Natural killer cell (primary cell): ENCODE measurements at regions not wholly inside any gene's neighbourhood (a gene's known extent, or its start where the extent isn't known, plus 50 kb on each side); places are given as distances from the start of the nearest gene placed in this dataset.

Experiments used
- ATAC-seq, 3 donors: fragments of 150-1000 bp in 2 of 3; fragments of 200-7000 bp in 1 of 3; cut with Tn5 transposase; 1 replicate in 1 of 3; 2 replicates in 2 of 3; pipeline ENCODE4 v1.10.0; 2021; ENCODE audit warnings: mild to moderate bottlenecking in 2 of 3, moderate library complexity in 2 of 3
- DNase-seq, 2 donors: peaks; one replicate each; pipeline versions ENCODE4 v3.0.0 to v3.0.0-alpha.2; 2013 to 2021; ENCODE audit warnings: mixed read lengths in 1 of 2
- H3K27ac ChIP-seq: one replicate; pipeline ENCODE4 v1.5.1; 2013; ENCODE audit warnings: mild to moderate bottlenecking, low read length
- H3K27me3 ChIP-seq: one replicate; pipeline ENCODE4 v1.6.1; 2013; ENCODE audit warnings: low read length; ENCODE audit not compliant: control insufficient read depth, insufficient read depth
- H3K36me3 ChIP-seq: one replicate; pipeline ENCODE4 v1.6.1; 2013; ENCODE audit warnings: low read length; ENCODE audit not compliant: control insufficient read depth, insufficient read depth
- H3K4me1 ChIP-seq: one replicate; pipeline ENCODE4 v1.6.1; 2013; ENCODE audit warnings: low read length; ENCODE audit not compliant: control insufficient read depth, insufficient read depth
- H3K4me3 ChIP-seq: one replicate; pipeline ENCODE4 v1.5.1; 2013; ENCODE audit warnings: low read length
- H3K9me3 ChIP-seq: one replicate; pipeline ENCODE4 v1.6.1; 2013; ENCODE audit warnings: low read length; ENCODE audit not compliant: control insufficient read depth, insufficient read depth
- H3K27ac Mint-ChIP-seq, 2 donors: one replicate each; pipeline ENCODE4 v1.8.0; 2022; ENCODE audit warnings: mild to moderate bottlenecking in 2 of 2, mixed read lengths in 2 of 2, moderate library complexity in 1 of 2
- H3K27me3 Mint-ChIP-seq, 2 donors: one replicate each; pipeline ENCODE4 v1.8.0; 2022; ENCODE audit warnings: low read depth in 2 of 2, mixed read lengths in 2 of 2
- H3K36me3 Mint-ChIP-seq: one replicate; pipeline ENCODE4 v1.8.0; 2022; ENCODE audit warnings: mixed read lengths
- H3K4me1 Mint-ChIP-seq, 2 donors: one replicate each; pipeline ENCODE4 v1.8.0; 2022; ENCODE audit warnings: mixed read lengths in 2 of 2
- H3K4me3 Mint-ChIP-seq: one replicate; pipeline ENCODE4 v1.8.0; 2022; ENCODE audit warnings: mild to moderate bottlenecking, moderate library complexity, mixed read lengths
- H3K9me3 Mint-ChIP-seq, 2 donors: one replicate each; pipeline ENCODE4 v1.8.0; 2022; ENCODE audit warnings: mixed read lengths in 2 of 2
- CTCF ChIP-seq: fragments of 200-600 bp; IDR thresholded peaks from one replicate; pipeline ENCODE4 v1.8.0; 2022; ENCODE audit warnings: antibody characterized with exemption
- WGBS: methylation state at CpG from one replicate; pipeline ENCODE4 v1.1.7; 2013; ENCODE audit warnings: missing lambda C conversion rate; ENCODE audit not compliant: insufficient coverage; 5-methylcytosine and 5-hydroxymethylcytosine counted together
- intact Hi-C: fragments of 100-400 bp; cut with micrococcal nuclease; formaldehyde crosslinking; loops from one replicate; pipeline ENCODE4 v1.14.2; 2022

GRCh38 chr1:17955302-17956285 lies 152.0 kb upstream of the IGSF21 start:
- 44% methylated on average over 8 of the region's 8 CpGs for WGBS
- Mint-ChIP-seq H3K27me3 (peaks cover 17 to 23% of the 10 kb centered on the region in 2 donors), H3K4me3 (no peak overlapping the region), H3K27ac (no peak overlapping the region), H3K4me1 (peaks cover 0 to 7% of the 10 kb centered on the region in 2 donors), H3K36me3 (no peaks in the 10 kb centered on the region), H3K9me3 (no peaks in the 10 kb centered on the region)
- no peaks in the 10 kb centered on the region for H3K9me3 ChIP-seq
- H3K4me3 ChIP-seq, result no peak overlapping the region
- no peaks in the 10 kb centered on the region for H3K27me3 ChIP-seq
- H3K27ac ChIP-seq, result no peak overlapping the region
- DNase-seq (no peak), ATAC-seq (no peak)
- no peaks in the 10 kb centered on the region for H3K36me3 ChIP-seq
- intact Hi-C loops, result no loop called here
- TF ChIP-seq CTCF, result no peak
- H3K4me1 ChIP-seq, result no peaks in the 10 kb centered on the region

GRCh38 chr1:17957588-17958267 lies 149.9 kb upstream of the IGSF21 start:
- WGBS, result 77% methylated on average over 5 of the region's 10 CpGs
- H3K27ac ChIP-seq, result no peak overlapping the region
- no peak for TF ChIP-seq CTCF
- no peaks in the 10 kb centered on the region for H3K27me3 ChIP-seq
- Mint-ChIP-seq H3K4me1 (peaks cover 0 to 7% of the 10 kb centered on the region in 2 donors), H3K36me3 (no peaks in the 10 kb centered on the region), H3K27me3 (peaks cover 23 to 24% of the 10 kb centered on the region in 2 donors), H3K4me3 (no peak overlapping the region), H3K9me3 (no peaks in the 10 kb centered on the region), H3K27ac (no peak overlapping the region)
- intact Hi-C loops, result no loop called here
- H3K36me3 ChIP-seq, result no peaks in the 10 kb centered on the region
- H3K9me3 ChIP-seq, result no peaks in the 10 kb centered on the region
- ATAC-seq (no peak), DNase-seq (no peak)
- no peaks in the 10 kb centered on the region for H3K4me1 ChIP-seq
- no peak overlapping the region for H3K4me3 ChIP-seq

- no peak for ATAC-seq
- intact Hi-C loops, result no loop called here
- H3K4me3 Mint-ChIP-seq, result no peak overlapping the region
- Histone ChIP-seq H3K27ac (no peak overlapping the region), H3K27me3 (no peaks in the 10 kb centered on the region), H3K4me1 (no peaks in the 10 kb centered on the region), H3K4me3 (no peak overlapping the region), H3K36me3 (no peaks in the 10 kb centered on the region), H3K9me3 (no peaks in the 10 kb centered on the region)
- no peaks in the 10 kb centered on the region for H3K36me3 Mint-ChIP-seq
- peaks cover 0 to 7% of the 10 kb centered on the region in 2 donors for H3K4me1 Mint-ChIP-seq
- WGBS, result 14% methylated on average over 1 of the region's 1 CpG
- H3K27me3 Mint-ChIP-seq, result peaks cover 14 to 23% of the 10 kb centered on the region in 2 donors
- no peak for TF ChIP-seq CTCF
- H3K27ac Mint-ChIP-seq, result no peak overlapping the region
- no peak for DNase-seq
- H3K9me3 Mint-ChIP-seq, result no peaks in the 10 kb centered on the region
Observed at GRCh38 chr1:17958704-17959103, 148.9 kb upstream of the IGSF21 start.
